GM21447 (cell line): ENCODE measurements at regions not wholly inside any gene's neighbourhood (a gene's known extent, or its start where the extent isn't known, plus 50 kb on each side); places are given as distances from the start of the nearest gene placed in this dataset.
A peak's percentile ranks its signal among the peaks of the same experiment; 100 is the strongest.

Source experiments
- ATAC-seq: cut with Tn5 transposase; IDR thresholded peaks from one replicate; pipeline ENCODE4 v1.9.1; 2021; ENCODE audit not compliant: unreplicated experiment

DNA sequence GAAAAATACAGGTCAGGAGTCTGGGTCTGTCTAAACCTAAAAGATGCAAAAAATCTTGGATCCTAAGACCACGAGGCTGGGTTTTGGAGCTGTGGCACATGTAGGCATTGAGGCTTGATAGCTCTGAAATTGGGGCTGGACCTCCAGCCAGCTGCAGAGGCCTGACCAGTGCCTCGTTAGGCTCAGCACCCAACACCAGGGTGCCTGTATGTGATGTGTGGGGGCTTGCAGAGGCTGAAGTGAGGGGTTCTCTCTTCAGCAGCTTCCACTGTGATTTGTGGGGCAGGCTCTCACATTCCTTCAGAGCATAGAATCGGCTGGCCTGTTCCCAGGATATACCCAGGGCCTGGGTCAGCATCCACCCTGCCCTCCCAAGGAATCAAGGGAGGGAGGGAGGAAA lies 247.8 kb downstream of the BUB3 start:
- no peak for ATAC-seq

DNA sequence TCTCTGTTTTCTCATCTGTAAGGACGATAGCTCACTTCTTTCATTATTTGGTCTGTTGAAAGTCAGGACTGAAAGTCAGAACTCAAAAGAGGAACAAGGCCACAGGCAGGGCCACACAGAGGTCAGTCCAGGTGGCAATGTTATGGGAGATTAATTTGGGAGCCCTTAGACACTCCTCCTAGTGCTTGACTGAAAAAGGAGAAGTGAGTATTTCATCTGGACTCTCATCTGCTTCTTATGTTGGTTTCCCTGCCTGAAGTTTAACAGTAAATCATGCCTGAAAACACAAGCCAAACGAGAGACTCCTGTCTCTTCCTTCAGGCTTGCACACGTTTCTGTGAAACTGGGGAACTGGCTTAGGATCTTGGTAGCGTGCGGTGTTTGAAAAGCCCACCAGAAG lies 248.5 kb downstream of the BUB3 start:
- ATAC-seq, result peak; percentile 81

DNA sequence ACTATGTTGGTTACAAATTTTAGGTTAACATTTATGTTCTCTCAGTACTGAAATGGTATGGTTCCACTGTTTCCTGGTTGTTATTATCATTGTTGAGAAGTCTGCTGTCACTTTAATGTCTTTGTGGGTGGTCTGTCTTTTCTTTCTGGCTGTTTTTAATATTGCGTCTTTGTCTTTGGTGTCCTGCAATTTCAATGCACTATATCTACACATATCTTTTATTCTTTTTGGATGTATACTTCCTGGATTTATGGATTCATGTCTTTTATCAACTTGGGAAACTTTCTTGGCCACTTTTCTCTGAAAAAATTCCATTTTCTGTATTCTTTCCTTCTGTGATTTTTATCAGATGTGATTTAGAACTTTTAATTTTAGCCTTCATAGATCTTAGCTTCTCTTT lies 250.2 kb downstream of the BUB3 start:
- ATAC-seq, result no peak

DNA sequence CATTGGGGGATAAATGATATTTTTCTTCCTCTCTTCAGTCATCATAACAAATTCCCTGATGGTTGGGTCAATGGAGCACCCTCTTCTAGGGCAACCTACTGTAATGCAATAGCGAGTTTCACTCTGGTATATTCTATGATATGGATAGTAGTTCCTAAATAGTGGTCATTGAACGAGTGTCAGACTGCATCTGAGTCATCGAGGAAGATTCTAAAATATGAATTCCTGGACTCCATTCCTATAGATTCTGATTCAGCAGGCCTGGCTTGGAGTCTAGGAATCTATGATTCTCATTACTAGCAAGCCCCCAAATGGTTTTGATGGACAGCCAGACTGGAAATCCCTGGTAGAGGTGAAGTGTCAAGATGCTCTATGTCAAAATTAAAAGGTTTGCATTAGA lies 254.5 kb downstream of the BUB3 start:
- ATAC-seq, result no peak

DNA sequence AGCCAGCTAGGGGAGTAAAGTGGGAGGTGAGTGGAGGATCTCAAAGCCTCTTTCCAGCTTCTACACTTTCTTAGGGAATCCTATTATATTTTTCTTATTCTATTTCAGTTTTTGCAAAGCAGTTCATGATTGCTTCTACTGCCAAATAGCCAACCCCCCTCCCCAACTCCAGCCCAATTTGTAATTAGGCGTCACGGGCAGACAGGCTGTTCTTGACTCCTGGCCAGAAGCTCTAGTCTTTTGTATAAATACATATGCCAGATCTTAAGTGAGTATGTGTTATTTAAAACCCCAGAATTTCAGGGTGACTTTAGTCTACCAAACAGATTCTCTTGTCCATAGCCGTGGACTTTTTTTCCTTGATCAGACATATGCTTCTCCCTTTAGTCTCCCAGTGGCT lies 255.2 kb downstream of the BUB3 start:
- ATAC-seq, result no peak

DNA sequence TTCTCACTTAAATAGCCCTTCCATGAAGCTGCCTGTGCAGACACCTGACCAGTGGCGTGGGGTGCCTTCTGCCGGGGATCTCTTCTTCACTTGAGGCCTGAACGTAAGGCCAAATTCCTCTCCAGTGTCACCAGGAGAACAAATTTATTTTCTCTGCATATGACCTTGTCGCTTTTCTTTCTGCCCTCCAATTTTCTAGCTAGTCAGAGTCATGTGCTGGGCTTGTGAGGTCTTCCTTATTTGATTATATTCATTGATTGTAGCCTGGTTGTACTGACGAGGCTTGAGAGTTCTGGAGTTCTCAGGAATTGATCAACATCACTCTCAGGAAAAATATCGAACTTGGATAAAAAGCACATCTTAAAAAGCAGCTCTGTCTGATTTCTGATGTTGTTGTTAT lies 255.7 kb downstream of the BUB3 start:
- no peak for ATAC-seq

DNA sequence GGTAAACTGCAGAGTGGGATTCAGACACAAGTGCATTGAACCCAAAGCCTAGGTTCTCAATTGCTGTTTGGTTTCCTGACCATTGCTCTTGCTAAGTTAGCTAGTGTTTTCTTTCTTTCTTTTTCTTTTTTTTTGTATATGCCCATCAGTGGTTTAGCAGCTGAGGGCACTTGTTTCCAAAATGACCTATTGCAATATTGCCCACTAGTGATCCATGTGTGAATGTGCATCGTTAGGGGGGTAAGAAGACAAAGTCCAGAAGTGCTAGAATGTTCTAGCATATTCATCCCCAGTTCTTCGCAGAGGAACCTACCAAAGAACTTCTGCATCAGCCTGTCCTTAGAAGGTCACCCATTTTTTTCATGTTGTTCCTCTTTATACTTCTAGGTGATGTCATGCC lies 252.8 kb upstream of the GPR26 start:
- no peak for ATAC-seq

DNA sequence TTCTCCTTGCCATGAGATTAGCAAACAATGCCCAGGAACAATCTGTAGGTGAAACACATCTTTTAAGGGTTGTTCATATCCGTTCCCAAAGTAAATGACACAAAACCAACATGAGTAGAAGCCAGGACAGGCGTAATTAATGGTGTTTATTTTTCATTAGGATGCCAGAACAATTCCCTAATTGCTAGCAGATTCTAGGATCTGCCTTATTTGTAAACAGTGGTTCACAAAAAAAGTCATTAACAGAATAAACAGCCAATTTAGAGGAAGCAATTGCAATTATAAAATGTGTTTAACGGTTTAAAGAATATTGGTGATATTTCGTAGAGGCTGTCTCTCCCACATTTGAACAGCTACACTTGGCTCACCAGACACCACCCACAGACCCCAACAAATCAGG lies 250.6 kb upstream of the GPR26 start:
- ATAC-seq, result no peak

DNA sequence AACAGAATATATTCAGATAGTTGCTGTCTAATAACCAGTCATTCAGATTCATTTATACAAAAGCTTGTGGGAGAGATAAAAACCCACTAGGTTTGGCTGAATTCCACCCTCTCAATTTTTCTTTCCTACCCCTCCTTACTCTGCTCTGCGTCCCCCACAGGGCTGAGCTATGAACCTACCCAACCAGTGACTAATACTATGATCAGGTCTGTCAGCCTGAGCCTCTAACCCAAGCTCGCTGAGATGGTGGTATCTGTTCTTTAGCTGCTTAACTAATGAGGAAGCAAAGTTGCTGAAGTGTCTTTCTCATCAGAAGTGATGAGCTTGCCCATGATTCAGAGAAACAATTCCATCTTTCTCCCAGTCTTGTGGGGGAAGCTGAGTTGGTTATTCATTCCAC lies 248.7 kb upstream of the GPR26 start:
- ATAC-seq, result no peak

DNA sequence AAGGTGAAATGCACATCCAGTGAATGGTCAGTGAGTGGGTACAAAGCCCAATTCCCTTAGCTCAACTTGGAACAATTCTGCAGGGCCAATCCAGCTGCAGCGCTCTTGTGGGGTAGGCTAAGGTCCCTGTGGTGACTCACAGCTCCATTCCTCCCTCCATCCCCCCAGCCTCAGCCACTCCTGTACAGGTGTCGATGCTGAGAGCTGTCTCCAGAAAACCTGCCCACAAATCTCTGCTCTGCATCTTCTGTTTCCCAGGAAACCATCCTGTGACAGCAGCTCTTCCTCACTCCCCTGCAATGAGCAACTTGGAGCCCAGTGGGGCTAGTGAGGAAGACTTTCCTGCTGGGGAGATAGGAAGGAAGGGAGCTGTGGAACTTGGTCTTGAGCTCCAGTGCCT lies 244.7 kb upstream of the GPR26 start:
- no peak for ATAC-seq

DNA sequence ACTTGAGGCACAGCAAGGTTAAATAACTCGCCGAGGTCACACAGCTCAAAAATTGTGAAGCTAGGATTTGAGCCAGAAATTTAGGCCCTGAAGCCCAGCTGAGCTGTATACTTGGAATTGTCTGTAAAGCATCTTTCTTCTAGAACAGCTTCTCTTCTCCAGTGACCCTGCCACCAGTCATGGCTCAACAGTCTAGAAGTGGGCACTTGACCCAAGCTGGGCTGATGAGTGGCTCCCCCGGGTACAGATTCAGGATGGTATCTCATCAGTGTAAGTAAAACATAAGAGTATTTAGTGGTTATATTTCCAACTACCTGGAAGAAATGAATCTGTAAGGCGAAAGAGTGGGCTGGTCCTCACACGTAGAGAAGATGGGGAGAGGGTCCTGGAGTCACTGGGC lies 243.9 kb upstream of the GPR26 start:
- ATAC-seq, result no peak

DNA sequence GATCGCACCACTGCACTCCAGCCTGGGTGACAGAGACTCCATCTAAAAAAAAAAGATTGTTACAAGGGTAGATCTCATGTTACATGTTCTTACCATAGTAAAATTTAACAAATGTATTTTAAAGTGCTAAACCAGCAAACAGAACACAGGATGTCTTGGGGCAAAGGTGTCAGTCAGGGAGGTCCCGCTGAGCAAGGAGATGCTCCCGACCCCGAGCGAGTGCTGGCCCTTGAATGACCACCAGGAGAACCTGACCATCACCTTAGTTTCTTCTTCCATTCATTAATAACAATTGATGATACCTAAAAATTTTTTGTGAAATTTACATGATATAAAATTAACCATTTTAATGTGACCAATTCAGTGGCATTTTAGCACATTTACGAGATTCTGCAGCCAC lies 241.6 kb upstream of the GPR26 start:
- no peak for ATAC-seq

DNA sequence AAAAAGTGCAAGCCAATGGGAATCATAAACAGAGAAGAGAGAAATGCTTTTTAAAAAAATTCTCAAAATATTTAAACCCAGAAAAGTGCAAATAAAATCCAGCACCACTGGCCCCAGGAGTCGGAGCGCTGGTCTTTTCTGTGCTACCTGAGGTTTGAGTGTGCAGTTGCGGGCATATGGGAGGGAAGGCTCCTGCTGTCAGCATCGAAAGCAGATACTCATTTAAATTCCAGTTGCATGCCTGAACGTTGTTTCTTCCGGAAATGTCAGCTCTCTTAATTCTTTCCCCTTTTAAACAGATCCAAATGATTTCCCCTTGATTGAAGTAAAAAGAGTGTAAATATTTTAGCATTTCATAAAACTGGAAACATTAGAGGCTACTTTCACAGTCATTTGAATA lies 240.5 kb upstream of the GPR26 start:
- no peak for ATAC-seq

DNA sequence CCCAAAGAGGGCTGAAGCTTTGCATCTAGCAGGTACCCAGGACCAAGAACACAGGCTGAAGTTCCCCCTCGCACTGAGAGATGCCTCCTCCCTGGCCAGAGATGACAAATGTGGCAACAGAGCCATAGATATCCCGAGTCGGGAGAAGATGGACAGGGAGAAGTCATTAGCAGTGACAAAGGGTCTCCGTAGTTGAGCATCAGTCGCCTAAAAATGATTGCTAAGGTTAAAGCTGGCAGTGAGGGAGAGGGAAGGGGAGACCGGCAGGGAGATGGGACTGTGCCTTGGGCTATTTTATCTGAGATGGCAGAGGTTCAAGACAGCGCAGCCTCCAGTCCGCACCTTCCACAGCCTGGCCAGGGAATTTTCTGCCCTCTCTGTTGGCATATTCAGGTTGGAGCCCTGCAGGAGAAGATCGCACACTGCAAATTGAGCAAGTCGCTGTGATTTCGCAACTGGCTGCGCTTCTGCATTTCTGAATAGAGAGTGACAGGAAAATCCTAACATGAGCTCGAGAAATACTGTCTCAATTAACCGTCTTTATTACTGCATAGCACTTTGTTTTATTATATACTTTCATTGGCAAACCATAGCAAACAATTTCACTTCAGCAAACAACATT lies 238.9 kb upstream of the GPR26 start:
- no peak for ATAC-seq

DNA sequence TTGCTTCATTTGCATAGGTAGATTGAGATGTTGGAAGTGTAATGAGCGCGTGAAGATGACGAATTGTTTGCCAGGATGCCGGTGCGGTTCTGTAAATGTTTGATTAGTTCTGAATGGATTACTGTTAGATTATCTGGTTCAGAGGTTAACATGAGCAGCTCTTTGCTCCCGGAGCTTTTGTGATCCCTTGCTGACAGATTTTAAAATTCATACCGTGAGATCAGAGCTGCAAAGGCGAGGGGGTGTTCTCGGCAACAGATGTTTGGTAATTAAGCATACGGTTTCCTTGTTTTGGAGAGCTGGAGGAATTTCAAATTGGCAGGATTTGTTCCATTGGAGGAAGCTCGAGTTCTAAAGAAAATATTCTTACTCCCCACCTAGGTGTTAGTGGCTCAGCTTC lies 237.8 kb upstream of the GPR26 start:
- no peak for ATAC-seq

DNA sequence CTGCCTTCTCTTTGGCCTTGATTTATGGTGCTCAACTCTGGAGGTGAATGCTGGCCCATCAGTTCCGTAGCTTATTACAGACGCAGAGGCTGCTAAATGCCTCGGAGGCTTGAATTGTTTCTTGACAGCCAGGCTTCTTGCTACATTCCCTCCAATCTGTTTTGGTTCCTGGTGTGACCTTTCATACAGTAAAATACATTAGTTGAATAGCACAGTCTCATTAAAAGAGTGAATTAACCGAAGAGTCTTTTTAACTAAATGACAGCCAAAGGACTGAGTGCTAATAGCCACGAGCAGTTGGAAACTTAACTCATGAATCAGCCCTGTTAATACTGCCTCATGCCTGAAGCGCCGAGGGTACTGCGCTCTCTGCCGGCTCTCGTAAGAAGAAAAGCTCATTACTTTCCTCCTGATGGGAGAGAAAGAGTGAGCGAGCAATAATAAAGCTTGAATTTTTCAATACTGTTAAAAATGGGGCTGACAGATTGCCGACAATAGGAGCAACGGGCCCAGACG lies 236.4 kb upstream of the GPR26 start:
- ATAC-seq, result no peak

DNA sequence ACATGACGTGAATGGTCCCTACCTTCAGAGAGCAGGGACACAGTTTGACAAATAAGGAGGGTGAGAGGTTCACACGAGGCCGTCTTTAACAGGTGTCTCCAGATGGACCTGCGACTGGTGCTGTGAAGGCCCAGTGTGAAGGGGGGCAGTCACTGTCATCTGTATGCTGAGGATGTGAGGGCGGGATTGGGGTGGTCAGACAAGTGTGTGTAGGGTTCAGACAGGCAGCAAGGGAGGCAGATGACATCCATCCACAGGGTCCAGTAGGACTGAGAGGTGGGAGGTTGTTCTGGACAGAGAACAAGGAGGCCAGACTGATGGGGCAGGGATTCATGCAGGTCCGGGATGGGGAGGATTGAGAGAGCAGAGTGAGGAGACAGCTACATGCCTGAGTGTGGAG lies 232.6 kb upstream of the GPR26 start:
- no peak for ATAC-seq

DNA sequence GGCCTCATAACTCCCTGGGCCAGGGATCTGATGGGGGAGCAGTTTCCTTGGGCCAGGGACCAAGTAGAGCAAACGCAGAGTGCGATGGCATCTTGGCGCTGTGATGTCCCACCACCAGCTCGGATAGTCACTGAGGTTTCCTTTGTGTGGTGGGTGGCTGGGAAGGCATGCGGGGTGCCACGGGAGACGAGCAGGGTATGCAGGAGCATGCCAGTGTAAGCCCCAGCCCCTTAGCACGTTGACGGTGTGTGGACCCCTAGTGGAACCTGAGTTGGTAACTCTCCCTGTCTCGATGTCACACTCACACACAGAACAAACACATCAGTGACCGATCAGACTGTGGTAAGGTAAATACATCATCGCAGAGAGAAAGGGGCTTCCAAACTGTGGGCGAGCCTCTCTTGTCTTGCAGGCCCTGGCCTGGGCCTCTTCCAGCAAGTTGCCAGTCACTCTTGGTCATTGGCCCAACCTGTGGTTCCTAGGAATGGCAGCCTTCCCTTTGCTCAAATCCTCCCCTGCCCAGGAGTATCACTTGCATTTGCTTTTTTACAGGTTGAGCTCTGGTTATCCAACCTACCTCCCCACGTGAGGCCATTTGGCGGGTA lies 231.6 kb upstream of the GPR26 start:
- no peak for ATAC-seq

DNA sequence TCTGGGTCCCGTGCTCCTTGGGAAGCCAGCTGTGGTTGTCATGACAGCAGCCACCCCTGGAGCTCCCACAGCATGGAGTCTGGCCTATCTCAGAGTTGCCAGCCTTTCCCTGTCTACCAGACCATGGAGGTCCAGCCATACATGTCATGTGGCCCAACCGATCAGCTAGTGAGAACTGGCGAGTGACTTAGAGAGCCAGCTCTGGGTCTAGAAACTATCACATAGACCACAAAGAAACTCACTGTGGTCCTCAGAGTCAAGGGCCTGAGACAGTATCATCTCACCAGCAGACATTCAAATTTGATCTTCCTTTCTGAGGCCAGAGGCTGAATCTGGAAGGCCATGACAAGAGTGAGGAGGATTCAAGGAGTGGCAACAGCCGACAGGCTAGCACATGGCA lies 223.3 kb upstream of the GPR26 start:
- peak; percentile 99 for ATAC-seq

DNA sequence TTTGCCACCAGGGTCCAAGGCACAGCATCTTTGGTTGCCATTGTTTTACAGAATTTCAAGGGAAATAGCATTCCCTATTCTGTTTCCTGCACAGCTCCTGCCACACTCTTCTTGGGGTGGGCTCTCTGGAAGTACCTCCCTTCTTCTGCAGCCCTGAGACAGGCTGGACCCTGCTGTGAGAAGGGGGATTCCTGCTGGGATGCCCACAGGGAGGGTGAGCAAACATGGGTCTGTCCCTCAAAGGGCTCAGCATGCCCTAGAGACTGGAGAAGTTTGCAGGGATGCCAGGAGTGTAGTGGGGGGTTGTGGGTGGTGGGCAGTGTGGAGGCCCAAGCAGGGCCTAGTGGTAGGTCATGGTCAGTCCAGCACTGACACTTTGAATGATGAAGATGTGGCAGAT lies 222.2 kb upstream of the GPR26 start:
- ATAC-seq, result no peak

DNA sequence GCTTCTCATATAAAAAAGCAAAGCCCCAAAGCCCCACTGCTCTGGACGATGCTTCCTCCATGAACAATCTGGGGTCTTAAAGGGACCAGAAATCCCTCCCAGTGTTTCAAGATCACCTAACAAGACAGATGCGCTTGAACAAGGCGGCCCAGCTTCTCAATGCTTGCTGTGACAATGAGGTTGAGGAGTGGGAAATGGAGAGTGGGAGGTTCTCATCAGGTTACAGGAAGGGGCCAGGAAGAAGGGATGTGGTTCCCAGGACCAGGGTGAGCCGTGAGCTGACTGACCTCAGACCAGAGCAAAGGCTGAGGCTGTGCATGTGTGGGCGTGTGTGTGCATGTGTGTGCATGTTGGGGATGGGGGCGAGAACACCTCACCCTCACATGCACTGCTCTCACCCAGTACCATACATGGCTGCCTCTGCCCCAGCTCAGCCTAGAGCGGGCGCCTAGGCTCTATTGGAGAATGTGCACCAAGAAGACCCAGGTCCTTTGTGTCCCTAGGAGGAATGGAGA lies 220.8 kb upstream of the GPR26 start:
- no peak for ATAC-seq

DNA sequence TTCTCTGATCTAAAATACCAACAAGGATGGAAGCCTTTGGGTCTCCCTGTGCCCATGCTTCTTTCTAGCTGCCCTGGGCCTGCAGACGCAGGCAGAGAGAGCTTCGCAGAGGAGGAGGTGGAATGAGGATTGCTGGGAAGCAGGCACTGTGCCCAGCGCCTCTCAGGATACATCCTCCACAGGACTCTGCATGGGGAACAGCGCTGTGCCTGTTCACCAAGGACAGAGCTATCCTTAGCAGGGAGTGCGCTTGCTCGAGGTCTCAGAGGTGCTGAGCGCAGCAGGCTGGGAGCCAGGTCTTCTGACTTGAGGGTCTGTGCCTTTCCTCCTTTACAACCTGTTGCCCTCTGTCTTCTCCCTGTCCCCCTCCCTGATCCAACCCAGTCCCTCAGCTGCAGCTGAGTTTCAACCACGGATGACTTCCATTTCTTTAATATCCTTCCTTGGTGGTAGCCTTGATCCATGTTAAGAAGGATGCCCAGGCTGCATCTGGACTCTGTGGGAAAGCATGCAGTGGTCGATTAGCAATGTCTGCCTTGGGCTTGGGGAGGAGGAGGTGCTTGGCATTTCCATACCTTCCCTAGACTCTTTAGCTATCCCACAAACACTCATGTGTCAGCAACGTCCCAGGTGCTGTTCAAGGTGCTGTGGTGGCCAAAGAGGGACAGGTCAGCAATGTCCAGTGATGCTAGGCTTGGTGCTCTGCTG lies 219.6 kb upstream of the GPR26 start:
- no peak for ATAC-seq
